Astrocyte (in vitro differentiated cells and primary cell): ENCODE measurements at regions not wholly inside any gene's neighbourhood (a gene's known extent, or its start where the extent isn't known, plus 50 kb on each side); places are given as distances from the start of the nearest gene placed in this dataset.

Experiments used
- EZH2 ChIP-seq: IDR thresholded peaks from 2 replicates; pipeline ENCODE4 v1.6.1; 2012; ENCODE audit warnings: mild to moderate bottlenecking, low read length, inconsistent platforms; ENCODE audit not compliant: insufficient read depth
- TF ChIP-seq, protein P1 (sequence below): IDR thresholded peaks from 2 replicates; pipeline ENCODE4 v1.5.1; 2011; ENCODE audit warnings: low read depth, mild to moderate bottlenecking, inconsistent platforms, low read length, moderate library complexity; ENCODE audit not compliant: insufficient read depth

DNA sequence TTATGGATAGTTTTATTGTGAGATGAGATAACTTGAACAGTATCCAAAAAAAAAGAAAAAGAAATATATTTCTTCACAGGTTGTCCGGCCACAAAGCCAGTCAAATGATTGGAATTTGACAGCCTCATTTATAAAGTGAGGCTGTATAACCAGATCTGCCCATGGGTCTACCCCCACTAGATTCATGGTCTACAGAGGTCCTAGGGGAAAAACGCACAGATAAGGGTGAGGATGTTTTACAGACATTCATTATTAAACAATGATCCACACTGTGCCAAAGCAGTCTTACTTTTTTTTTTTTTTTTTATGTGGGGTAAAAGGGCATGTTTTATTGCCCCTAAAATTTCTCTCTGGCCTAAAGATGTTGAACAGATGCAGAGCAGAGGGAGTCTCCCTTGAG lies 1503.0 kb upstream of the CDH8 start:
- TF ChIP-seq, protein P1, sequence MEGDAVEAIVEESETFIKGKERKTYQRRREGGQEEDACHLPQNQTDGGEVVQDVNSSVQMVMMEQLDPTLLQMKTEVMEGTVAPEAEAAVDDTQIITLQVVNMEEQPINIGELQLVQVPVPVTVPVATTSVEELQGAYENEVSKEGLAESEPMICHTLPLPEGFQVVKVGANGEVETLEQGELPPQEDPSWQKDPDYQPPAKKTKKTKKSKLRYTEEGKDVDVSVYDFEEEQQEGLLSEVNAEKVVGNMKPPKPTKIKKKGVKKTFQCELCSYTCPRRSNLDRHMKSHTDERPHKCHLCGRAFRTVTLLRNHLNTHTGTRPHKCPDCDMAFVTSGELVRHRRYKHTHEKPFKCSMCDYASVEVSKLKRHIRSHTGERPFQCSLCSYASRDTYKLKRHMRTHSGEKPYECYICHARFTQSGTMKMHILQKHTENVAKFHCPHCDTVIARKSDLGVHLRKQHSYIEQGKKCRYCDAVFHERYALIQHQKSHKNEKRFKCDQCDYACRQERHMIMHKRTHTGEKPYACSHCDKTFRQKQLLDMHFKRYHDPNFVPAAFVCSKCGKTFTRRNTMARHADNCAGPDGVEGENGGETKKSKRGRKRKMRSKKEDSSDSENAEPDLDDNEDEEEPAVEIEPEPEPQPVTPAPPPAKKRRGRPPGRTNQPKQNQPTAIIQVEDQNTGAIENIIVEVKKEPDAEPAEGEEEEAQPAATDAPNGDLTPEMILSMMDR: no peak
- TF ChIP-seq EZH2: no peak
